ENCODE measurements at regions not wholly inside any gene's neighbourhood (a gene's known extent, or its start where the extent isn't known, plus 50 kb on each side); places are given as distances from the start of the nearest gene placed in this dataset.

GRCh38 chr3:116802651-116803050 lies 93.1 kb downstream of the TUSC7 start (continued):
- no peak for TF ChIP-seq CTCF (conservative IDR thresholded peaks at IDR 0.05; ENCODE audit: low read depth in 2 of 2)
- no peak for TF ChIP-seq ETS1 (IDR thresholded peaks at IDR 0.05)
- no peak for TF ChIP-seq POLR2AphosphoS5 (IDR thresholded peaks at IDR 0.05; ENCODE audit: low read depth)
- no peak for TF ChIP-seq EZH2phosphoT487 (IDR thresholded peaks at IDR 0.05; ENCODE audit: unreplicated experiment)
- no peak for TF ChIP-seq STAT1 (IDR thresholded peaks at IDR 0.05; ENCODE audit: unreplicated experiment)
- TF ChIP-seq ZNF331 (CRISPR knock-in tag; IDR thresholded peaks at IDR 0.05; ENCODE audit: low read depth) = no peak
- TF ChIP-seq CREB1 (CRISPR knock-in tag; IDR thresholded peaks at IDR 0.05; ENCODE audit: low read depth) = no peak
- no peak for TF ChIP-seq REST (IDR thresholded peaks at IDR 0.05; ENCODE audit: unreplicated experiment)
- no peak for TF ChIP-seq NANOG (IDR thresholded peaks at IDR 0.05; ENCODE audit: borderline replicate concordance)

- peaks cover 24% of the 10 kb centered on the region for H3K9me3 Mint-ChIP-seq
- no peak for DNase-seq (ENCODE audit: low spot score)
- no peak for ATAC-seq
- no peak overlapping the region for H3K27ac Mint-ChIP-seq
- Histone ChIP-seq H2AFZ (no peak overlapping the region), H4K20me1 (replicated peaks; ENCODE audit: insufficient read depth) (no peaks in the 10 kb centered on the region), H3K4me1 (ENCODE audit: insufficient read depth) (0 out of 2 replicates have a peak, but pooled peaks cover 6% of the 10 kb centered on the region), H3K4me2 (no peak overlapping the region), H3F3A (replicated peaks; ENCODE audit: low read depth) (no peaks in the 10 kb centered on the region), H3K27ac (ENCODE audit: low read depth) (no peak overlapping the region), H3K79me2 (replicated peaks; ENCODE audit: insufficient read depth) (no peaks in the 10 kb centered on the region), H3K27me3 (ENCODE audit: insufficient read depth) (no peaks in the 10 kb centered on the region), H3K4me3 (no peak overlapping the region), H3K9me2 (ENCODE audit: insufficient read depth) (no peaks in the 10 kb centered on the region), H3K36me3 (ENCODE audit: insufficient read depth) (no peaks in the 10 kb centered on the region)
- peaks cover 11% of the 10 kb centered on the region for H3K4me1 Mint-ChIP-seq
- H3K27me3 Mint-ChIP-seq (ENCODE audit: insufficient read depth, low read depth, poor library complexity) = peaks cover 2% of the 10 kb centered on the region
- peaks cover 22% of the 10 kb centered on the region; the same call in 2 of the 3 replicates for H3K36me3 Mint-ChIP-seq (ENCODE audit: low read depth)
- H3K4me3 Mint-ChIP-seq = no peak overlapping the region
- TF ChIP-seq ZNF331 (CRISPR knock-in tag; IDR thresholded peaks at IDR 0.05; ENCODE audit: low read depth) (no peak), NANOG (IDR thresholded peaks at IDR 0.05; ENCODE audit: borderline replicate concordance) (no peak), ZNF462 (CRISPR knock-in tag; IDR thresholded peaks at IDR 0.05) (no peak), ZNF114 (CRISPR knock-in tag; IDR thresholded peaks at IDR 0.05) (no peak)
These were observed 96.8 kb downstream of the TUSC7 start for GRCh38 chr3:116806351-116806750.

All from GM23338 (cell line).